Neural cell (in vitro differentiated cells): ENCODE measurements at regions not wholly inside any gene's neighbourhood (a gene's known extent, or its start where the extent isn't known, plus 50 kb on each side); places are given as distances from the start of the nearest gene placed in this dataset.

Source experiments
- H2AFZ ChIP-seq: fragments of 200-600, 300-800 bp; sonication (generic), shearing (Covaris generic); 2 replicates; pipeline ENCODE4 v1.6.0; 2014; ENCODE audit warnings: low read depth, mild to moderate bottlenecking, antibody characterized with exemption, low read length, moderate library complexity
- H3F3A ChIP-seq: fragments of 200-600 bp; shearing (Covaris generic); 2 replicates; pipeline ENCODE4 v1.6.1; 2016; ENCODE audit warnings: mild to moderate bottlenecking, moderate library complexity, mixed read lengths, antibody characterized with exemption, low read length; ENCODE audit not compliant: insufficient read depth, poor library complexity, severe bottlenecking
- H3K27ac ChIP-seq: fragments of 200-600, 300-800 bp; sonication (generic), shearing (Covaris generic); 2 replicates; pipeline ENCODE4 v1.5.1; 2014; ENCODE audit warnings: mild to moderate bottlenecking, low read length, moderate library complexity
- H3K27me3 ChIP-seq: fragments of 300-800, 200-600 bp; sonication (generic), shearing (Covaris generic); 2 replicates; pipeline ENCODE4 v1.6.0; 2014; ENCODE audit warnings: mild to moderate bottlenecking, low read depth, low read length, moderate library complexity; ENCODE audit not compliant: insufficient read depth
- H3K36me3 ChIP-seq: fragments of 300-800, 200-600 bp; sonication (generic), shearing (Covaris generic); 2 replicates; pipeline ENCODE4 v1.5.1; 2014; ENCODE audit warnings: mild to moderate bottlenecking, antibody characterized with exemption, low read length, moderate library complexity; ENCODE audit not compliant: insufficient read depth
- H3K4me2 ChIP-seq: fragments of 300-800, 200-600 bp; sonication (generic), shearing (Covaris generic); 2 replicates; pipeline ENCODE4 v1.6.0; 2014; ENCODE audit warnings: mild to moderate bottlenecking, low read length
- H3K4me3 ChIP-seq: fragments of 300-800, 200-600 bp; sonication (generic), shearing (Covaris generic); 2 replicates; pipeline ENCODE4 v1.5.1; 2014; ENCODE audit warnings: mild to moderate bottlenecking, low read length, moderate library complexity
- H3K79me2 ChIP-seq: fragments of 200-600 bp; shearing (Covaris generic); replicated peaks from 2 replicates; pipeline ENCODE4 v1.6.0; 2014; ENCODE audit warnings: mild to moderate bottlenecking, low read length, moderate library complexity; ENCODE audit not compliant: insufficient read depth
- H3K9ac ChIP-seq: fragments of 300-800, 200-600 bp; sonication (generic), shearing (Covaris generic); 2 replicates; pipeline ENCODE4 v1.6.1; 2016; ENCODE audit warnings: mild to moderate bottlenecking, low read length, mixed read lengths
- H3K9me2 ChIP-seq: fragments of 200-600 bp; shearing (Covaris generic); 2 replicates; pipeline ENCODE4 v1.6.1; 2016; ENCODE audit warnings: mild to moderate bottlenecking, low read length, mixed read lengths; ENCODE audit not compliant: insufficient read depth
- H3K9me3 ChIP-seq: fragments of 200-600, 300-800 bp; sonication (generic), shearing (Covaris generic); 2 replicates; pipeline ENCODE4 v1.6.1; 2016; ENCODE audit warnings: mild to moderate bottlenecking, mixed run types, low read length, moderate library complexity, mixed read lengths
- H4K20me1 ChIP-seq: fragments of 200-600 bp; shearing (Covaris generic); 2 replicates; pipeline ENCODE4 v1.6.1; 2016; ENCODE audit warnings: mild to moderate bottlenecking, mixed run types; ENCODE audit not compliant: insufficient read depth
- EP300 ChIP-seq: fragments of 450-650 bp; conservative IDR thresholded peaks from 2 replicates; pipeline ENCODE4 v1.6.1; 2014; ENCODE audit warnings: antibody characterized with exemption, mild to moderate bottlenecking, moderate library complexity; ENCODE audit not compliant: poor library complexity, severe bottlenecking
- EZH2 ChIP-seq: fragments of 200-600, 300-800 bp; shearing (Covaris generic), sonication (generic); IDR thresholded peaks from 2 replicates; pipeline ENCODE4 v1.6.1; 2014; ENCODE audit warnings: antibody characterized with exemption, low read length, borderline replicate concordance, mild to moderate bottlenecking; ENCODE audit not compliant: insufficient read depth, poor library complexity, severe bottlenecking
- MXI1 ChIP-seq: fragments of 450-650 bp; conservative IDR thresholded peaks from 2 replicates; pipeline ENCODE4 v1.6.1; 2014; ENCODE audit warnings: antibody characterized with exemption, mild to moderate bottlenecking; ENCODE audit not compliant: poor library complexity, severe bottlenecking
- POLR2AphosphoS5 ChIP-seq: IDR thresholded peaks from 2 replicates; pipeline ENCODE4 v1.6.1; 2012
- RAD21 ChIP-seq: fragments of 450-650 bp; conservative IDR thresholded peaks from 2 replicates; pipeline ENCODE4 v1.6.1; 2014; ENCODE audit warnings: antibody characterized with exemption, mild to moderate bottlenecking, moderate library complexity
- SMC3 ChIP-seq: fragments of 450-650 bp; conservative IDR thresholded peaks from 2 replicates; pipeline ENCODE4 v1.6.1; 2014; ENCODE audit warnings: antibody characterized with exemption, mild to moderate bottlenecking, moderate library complexity; ENCODE audit not compliant: poor library complexity
- TAF1 ChIP-seq: IDR thresholded peaks from 2 replicates; pipeline ENCODE4 v1.6.1; 2012; ENCODE audit warnings: low read depth
- TF ChIP-seq, protein P1 (sequence below): IDR thresholded peaks from 2 replicates; pipeline ENCODE4 v1.6.1; 2012; ENCODE audit warnings: borderline replicate concordance
- TF ChIP-seq, protein P2 (sequence below): fragments of 450-650 bp; IDR thresholded peaks from 2 replicates; pipeline ENCODE4 v1.5.1; 2014; ENCODE audit warnings: antibody characterized with exemption, mild to moderate bottlenecking, moderate library complexity; ENCODE audit not compliant: poor library complexity, severe bottlenecking

GRCh38 chr9:2415326-2415725 lies 206.3 kb upstream of the VLDLR start:
- Histone ChIP-seq H3K79me2 (no peaks in the 10 kb centered on the region), H3F3A (no peaks in the 10 kb centered on the region)
- TF ChIP-seq SMC3 = no peak
- TF ChIP-seq, protein P1, sequence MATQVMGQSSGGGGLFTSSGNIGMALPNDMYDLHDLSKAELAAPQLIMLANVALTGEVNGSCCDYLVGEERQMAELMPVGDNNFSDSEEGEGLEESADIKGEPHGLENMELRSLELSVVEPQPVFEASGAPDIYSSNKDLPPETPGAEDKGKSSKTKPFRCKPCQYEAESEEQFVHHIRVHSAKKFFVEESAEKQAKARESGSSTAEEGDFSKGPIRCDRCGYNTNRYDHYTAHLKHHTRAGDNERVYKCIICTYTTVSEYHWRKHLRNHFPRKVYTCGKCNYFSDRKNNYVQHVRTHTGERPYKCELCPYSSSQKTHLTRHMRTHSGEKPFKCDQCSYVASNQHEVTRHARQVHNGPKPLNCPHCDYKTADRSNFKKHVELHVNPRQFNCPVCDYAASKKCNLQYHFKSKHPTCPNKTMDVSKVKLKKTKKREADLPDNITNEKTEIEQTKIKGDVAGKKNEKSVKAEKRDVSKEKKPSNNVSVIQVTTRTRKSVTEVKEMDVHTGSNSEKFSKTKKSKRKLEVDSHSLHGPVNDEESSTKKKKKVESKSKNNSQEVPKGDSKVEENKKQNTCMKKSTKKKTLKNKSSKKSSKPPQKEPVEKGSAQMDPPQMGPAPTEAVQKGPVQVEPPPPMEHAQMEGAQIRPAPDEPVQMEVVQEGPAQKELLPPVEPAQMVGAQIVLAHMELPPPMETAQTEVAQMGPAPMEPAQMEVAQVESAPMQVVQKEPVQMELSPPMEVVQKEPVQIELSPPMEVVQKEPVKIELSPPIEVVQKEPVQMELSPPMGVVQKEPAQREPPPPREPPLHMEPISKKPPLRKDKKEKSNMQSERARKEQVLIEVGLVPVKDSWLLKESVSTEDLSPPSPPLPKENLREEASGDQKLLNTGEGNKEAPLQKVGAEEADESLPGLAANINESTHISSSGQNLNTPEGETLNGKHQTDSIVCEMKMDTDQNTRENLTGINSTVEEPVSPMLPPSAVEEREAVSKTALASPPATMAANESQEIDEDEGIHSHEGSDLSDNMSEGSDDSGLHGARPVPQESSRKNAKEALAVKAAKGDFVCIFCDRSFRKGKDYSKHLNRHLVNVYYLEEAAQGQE = no peak
- TF ChIP-seq, protein P2, sequence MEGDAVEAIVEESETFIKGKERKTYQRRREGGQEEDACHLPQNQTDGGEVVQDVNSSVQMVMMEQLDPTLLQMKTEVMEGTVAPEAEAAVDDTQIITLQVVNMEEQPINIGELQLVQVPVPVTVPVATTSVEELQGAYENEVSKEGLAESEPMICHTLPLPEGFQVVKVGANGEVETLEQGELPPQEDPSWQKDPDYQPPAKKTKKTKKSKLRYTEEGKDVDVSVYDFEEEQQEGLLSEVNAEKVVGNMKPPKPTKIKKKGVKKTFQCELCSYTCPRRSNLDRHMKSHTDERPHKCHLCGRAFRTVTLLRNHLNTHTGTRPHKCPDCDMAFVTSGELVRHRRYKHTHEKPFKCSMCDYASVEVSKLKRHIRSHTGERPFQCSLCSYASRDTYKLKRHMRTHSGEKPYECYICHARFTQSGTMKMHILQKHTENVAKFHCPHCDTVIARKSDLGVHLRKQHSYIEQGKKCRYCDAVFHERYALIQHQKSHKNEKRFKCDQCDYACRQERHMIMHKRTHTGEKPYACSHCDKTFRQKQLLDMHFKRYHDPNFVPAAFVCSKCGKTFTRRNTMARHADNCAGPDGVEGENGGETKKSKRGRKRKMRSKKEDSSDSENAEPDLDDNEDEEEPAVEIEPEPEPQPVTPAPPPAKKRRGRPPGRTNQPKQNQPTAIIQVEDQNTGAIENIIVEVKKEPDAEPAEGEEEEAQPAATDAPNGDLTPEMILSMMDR = no peak
- no peak for TF ChIP-seq RAD21
- TF ChIP-seq EZH2 = no peak
- no peak for TF ChIP-seq TAF1
- no peak for TF ChIP-seq EP300
- no peak for TF ChIP-seq MXI1

DNA sequence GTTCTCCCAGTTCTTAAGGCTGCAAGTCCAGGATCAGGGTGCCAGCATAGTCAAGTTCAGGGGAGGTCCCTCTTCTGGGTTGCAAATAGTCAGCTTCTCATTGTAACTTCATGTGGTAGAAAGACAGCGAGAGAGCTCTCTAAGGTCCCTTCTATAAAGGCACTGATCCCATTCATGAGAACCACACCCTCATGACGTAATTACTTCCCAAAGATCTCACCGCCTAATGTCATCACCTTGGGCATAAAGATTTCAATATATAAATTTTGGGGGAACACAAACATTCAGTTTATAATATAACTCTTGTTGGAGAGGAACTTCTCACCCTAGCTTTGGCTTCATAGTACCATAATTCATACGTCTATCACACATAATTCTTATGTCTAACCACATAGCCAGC lies 203.9 kb upstream of the VLDLR start:
- H3K4me3 ChIP-seq = no peak overlapping the region
- no peak overlapping the region for H3K9ac ChIP-seq
- no peaks in the 10 kb centered on the region for H4K20me1 ChIP-seq
- H3K27me3 ChIP-seq = no peaks in the 10 kb centered on the region
- no peak overlapping the region for H2AFZ ChIP-seq
- no peaks in the 10 kb centered on the region for H3K9me2 ChIP-seq
- H3K9me3 ChIP-seq = no peaks in the 10 kb centered on the region
- no peaks in the 10 kb centered on the region for H3K79me2 ChIP-seq
- no peaks in the 10 kb centered on the region for H3K36me3 ChIP-seq
- H3K27ac ChIP-seq = no peak overlapping the region
- no peak overlapping the region for H3K4me2 ChIP-seq
- H3F3A ChIP-seq = no peaks in the 10 kb centered on the region
- TF ChIP-seq, protein P1 = no peak
- no peak for TF ChIP-seq RAD21
- TF ChIP-seq TAF1 = no peak
- TF ChIP-seq, protein P2 = no peak
- TF ChIP-seq MXI1 = no peak
- TF ChIP-seq EZH2 = no peak
- no peak for TF ChIP-seq POLR2AphosphoS5
- no peak for TF ChIP-seq EP300
- no peak for TF ChIP-seq SMC3

More at GRCh38 chr9:2415326-2415725, 206.3 kb upstream of the VLDLR start:
- Histone ChIP-seq H3K36me3 (no peaks in the 10 kb centered on the region), H3K9me3 (no peaks in the 10 kb centered on the region), H3K27me3 (no peaks in the 10 kb centered on the region), H3K27ac (no peak overlapping the region), H3K9me2 (no peaks in the 10 kb centered on the region), H3K9ac (no peak overlapping the region), H2AFZ (no peak overlapping the region), H3K4me2 (no peak overlapping the region), H3K4me3 (no peak overlapping the region), H4K20me1 (no peaks in the 10 kb centered on the region)
